GM12891 (cell line): ENCODE measurements at regions not wholly inside any gene's neighbourhood (a gene's known extent, or its start where the extent isn't known, plus 50 kb on each side); places are given as distances from the start of the nearest gene placed in this dataset.

Experiments used
- DNase-seq: peaks from one replicate; pipeline ENCODE4 v3.0.0; 2011; ENCODE audit warnings: low spot score; ENCODE audit not compliant: insufficient read length
- FAIRE-seq: peaks from 2 replicates; lab custom pipeline; 2011; peaks lifted over from hg19 to GRCh38; lab: Jason Lieb, UNC
- PAX5 ChIP-seq: IDR thresholded peaks from 2 replicates; pipeline ENCODE4 v1.6.1; 2011; ENCODE audit warnings: low read length, moderate library complexity, mild to moderate bottlenecking; ENCODE audit not compliant: insufficient read depth, severe bottlenecking
- POLR2A ChIP-seq: IDR thresholded peaks from 2 replicates; pipeline ENCODE4 v1.6.1; 2011; ENCODE audit warnings: low read depth, low read length, control low read depth
- POLR2AphosphoS5 ChIP-seq: IDR thresholded peaks from 2 replicates; pipeline ENCODE4 v1.6.1; 2011; ENCODE audit warnings: low read depth, low read length, control low read depth
- POU2F2 ChIP-seq: IDR thresholded peaks from 2 replicates; pipeline ENCODE4 v1.6.1; 2011; ENCODE audit warnings: low read depth, mild to moderate bottlenecking, control low read depth, low read length, moderate library complexity
- SPI1 ChIP-seq: IDR thresholded peaks from 2 replicates; pipeline ENCODE4 v1.6.1; 2011; ENCODE audit warnings: low read depth, low read length, control low read depth
- TAF1 ChIP-seq: IDR thresholded peaks from 2 replicates; pipeline ENCODE4 v1.6.1; 2011; ENCODE audit warnings: low read depth, low read length, control low read depth

GRCh38 chr13:110773480-110773879 lies 60.0 kb downstream of the ING1 start:
- DNase-seq (no peak), FAIRE-seq (no peak)
- TF ChIP-seq POLR2A (no peak), TAF1 (no peak), PAX5 (no peak), POLR2AphosphoS5 (no peak), POU2F2 (no peak), SPI1 (no peak)

GRCh38 chr13:110774051-110774450 lies 60.6 kb downstream of the ING1 start:
- no peak for FAIRE-seq
- TF ChIP-seq POU2F2 (no peak), SPI1 (no peak), POLR2A (no peak), PAX5 (no peak), TAF1 (no peak), POLR2AphosphoS5 (no peak)
- no peak for DNase-seq

GRCh38 chr13:110774490-110774889 lies 61.0 kb downstream of the ING1 start:
- no peak for TF ChIP-seq POU2F2
- no peak for TF ChIP-seq PAX5
- TF ChIP-seq SPI1: no peak
- no peak for TF ChIP-seq TAF1
- TF ChIP-seq POLR2AphosphoS5: no peak
- no peak for TF ChIP-seq POLR2A
- FAIRE-seq: no peak
- no peak for DNase-seq

GRCh38 chr13:110775576-110775975 lies 62.1 kb downstream of the ING1 start:
- no peak for FAIRE-seq
- TF ChIP-seq POU2F2: no peak
- TF ChIP-seq POLR2A: no peak
- TF ChIP-seq TAF1: no peak
- DNase-seq: no peak

- TF ChIP-seq POLR2AphosphoS5 (no peak), SPI1 (no peak), TAF1 (no peak), PAX5 (no peak), POU2F2 (no peak), POLR2A (no peak)
- DNase-seq: no peak
- FAIRE-seq: no peak
These were observed 63.8 kb downstream of the ING1 start for GRCh38 chr13:110777251-110777820.

- DNase-seq: no peak
- FAIRE-seq: no peak
- TF ChIP-seq POLR2AphosphoS5 (no peak), TAF1 (no peak), SPI1 (no peak), POU2F2 (no peak), POLR2A (no peak), PAX5 (no peak)
These were observed 65.5 kb downstream of the ING1 start for GRCh38 chr13:110779022-110779421.

GRCh38 chr13:110780422-110780821 lies 66.9 kb downstream of the ING1 start:
- TF ChIP-seq TAF1: no peak
- TF ChIP-seq POLR2AphosphoS5: no peak
- DNase-seq: no peak
- FAIRE-seq: no peak

GRCh38 chr13:110782185-110782584 lies 68.7 kb downstream of the ING1 start:
- TF ChIP-seq SPI1: no peak
- TF ChIP-seq POLR2AphosphoS5: no peak
- TF ChIP-seq PAX5: no peak
- FAIRE-seq: no peak
- no peak for DNase-seq

- DNase-seq (no peak), FAIRE-seq (no peak)
- no peak for TF ChIP-seq POLR2A
- no peak for TF ChIP-seq POLR2AphosphoS5
- TF ChIP-seq SPI1: no peak
- no peak for TF ChIP-seq TAF1
- TF ChIP-seq POU2F2: no peak
- no peak for TF ChIP-seq PAX5
These were observed 71.2 kb downstream of the ING1 start for GRCh38 chr13:110784704-110785103.

- FAIRE-seq: no peak
- TF ChIP-seq POU2F2 (no peak), PAX5 (no peak), TAF1 (no peak), POLR2AphosphoS5 (no peak), POLR2A (no peak), SPI1 (no peak)
- no peak for DNase-seq
These were observed 75.3 kb downstream of the ING1 start for GRCh38 chr13:110788778-110789177.

- FAIRE-seq (no peak), DNase-seq (no peak)
- TF ChIP-seq TAF1: no peak
- no peak for TF ChIP-seq PAX5
- no peak for TF ChIP-seq POLR2AphosphoS5
- no peak for TF ChIP-seq SPI1
- TF ChIP-seq POLR2A: no peak
- TF ChIP-seq POU2F2: no peak
These were observed 76.4 kb downstream of the ING1 start for GRCh38 chr13:110789871-110790270.

- DNase-seq: no peak
- TF ChIP-seq POU2F2: no peak
- TF ChIP-seq TAF1: no peak
- no peak for TF ChIP-seq PAX5
- TF ChIP-seq POLR2AphosphoS5: no peak
- no peak for TF ChIP-seq SPI1
- no peak for TF ChIP-seq POLR2A
These were observed 76.9 kb downstream of the ING1 start for GRCh38 chr13:110790371-110790770.

More at GRCh38 chr13:110790371-110790770, 76.9 kb downstream of the ING1 start:
- FAIRE-seq: no peak
